HCT116 (cell line): ENCODE measurements at regions not wholly inside any gene's neighbourhood (a gene's known extent, or its start where the extent isn't known, plus 50 kb on each side); places are given as distances from the start of the nearest gene placed in this dataset.

Experiments
- ATF3 ChIP-seq: IDR thresholded peaks from 2 replicates; pipeline ENCODE4 v1.6.1; 2012
- CEBPB ChIP-seq: IDR thresholded peaks from 2 replicates; pipeline ENCODE4 v1.6.1; 2012; ENCODE audit warnings: low read depth
- CTCF ChIP-seq, 3 experiments: fragments of 200-600 bp in 1 of 3; sonication (generic) in 1 of 3; IDR thresholded peaks in 2 of 3; conservative IDR thresholded peaks in 1 of 3; 2 replicates each; pipeline ENCODE4 v1.5.1; 2012 to 2017; ENCODE audit warnings: low read depth in 2 of 3, low read length in 2 of 3, antibody characterized with exemption in 1 of 3, borderline replicate concordance in 1 of 3, control low read depth in 1 of 3, mild to moderate bottlenecking in 1 of 3, mixed read lengths in 1 of 3, mixed run types in 1 of 3, moderate library complexity in 1 of 3; ENCODE audit not compliant: insufficient read depth in 1 of 3
- EZH2 ChIP-seq: fragments of 200-600 bp; sonication (generic); IDR thresholded peaks from 2 replicates; pipeline ENCODE4 v1.6.1; 2017; ENCODE audit warnings: antibody characterized with exemption, mixed run types
- JUND ChIP-seq: IDR thresholded peaks from 2 replicates; pipeline ENCODE4 v1.6.1; 2012
- MAX ChIP-seq: IDR thresholded peaks from 2 replicates; pipeline ENCODE4 v1.6.1; 2012
- POLR2A ChIP-seq: IDR thresholded peaks from 2 replicates; pipeline ENCODE4 v1.7.0; 2011; ENCODE audit warnings: borderline replicate concordance; ENCODE audit not compliant: insufficient read depth, insufficient read length; ENCODE audit errors: extremely low read depth
- POLR2AphosphoS5 ChIP-seq: IDR thresholded peaks from 2 replicates; pipeline ENCODE4 v1.6.1; 2011; ENCODE audit warnings: mild to moderate bottlenecking, low read depth, low read length, moderate library complexity
- RAD21 ChIP-seq: IDR thresholded peaks from 2 replicates; pipeline ENCODE4 v1.6.1; 2012; ENCODE audit warnings: low read depth, mild to moderate bottlenecking
- REST ChIP-seq: IDR thresholded peaks from 2 replicates; pipeline ENCODE4 v1.6.1; 2012; ENCODE audit warnings: low read depth
- SIN3A ChIP-seq: IDR thresholded peaks from 2 replicates; pipeline ENCODE4 v1.6.1; 2012; ENCODE audit warnings: low read depth
- ZNF274 ChIP-seq: fragments of 200-500 bp; sonication (Bioruptor generic); IDR thresholded peaks from 2 replicates; pipeline ENCODE4 v1.6.1; 2014; ENCODE audit warnings: mild to moderate bottlenecking, low read depth, low read length, inconsistent platforms

- TF ChIP-seq POLR2A (no peak), ATF3 (no peak), CTCF (IDR thresholded peaks at IDR 0.05 in 2 of 3, conservative IDR thresholded peaks at IDR 0.05 in 1 of 3; ENCODE audit: borderline replicate concordance in 1 of 3, insufficient read depth in 1 of 3, low read depth in 2 of 3, low read length in 2 of 3) (no peak), CEBPB (no peak), REST (no peak), MAX (no peak), ZNF274 (no peak), SIN3A (no peak), EZH2 (no peak), POLR2AphosphoS5 (no peak), JUND (no peak), RAD21 (no peak)
Observed at GRCh38 chr9:102049586-102050246, 311.3 kb upstream of the GRIN3A start.
